ENCODE measurements at regions not wholly inside any gene's neighbourhood (a gene's known extent, or its start where the extent isn't known, plus 50 kb on each side); places are given as distances from the start of the nearest gene placed in this dataset.

- DNase-seq, result no peak
These were observed 392.8 kb upstream of the RORA start for GRCh38 chr15:61621865-61622264.

DNA sequence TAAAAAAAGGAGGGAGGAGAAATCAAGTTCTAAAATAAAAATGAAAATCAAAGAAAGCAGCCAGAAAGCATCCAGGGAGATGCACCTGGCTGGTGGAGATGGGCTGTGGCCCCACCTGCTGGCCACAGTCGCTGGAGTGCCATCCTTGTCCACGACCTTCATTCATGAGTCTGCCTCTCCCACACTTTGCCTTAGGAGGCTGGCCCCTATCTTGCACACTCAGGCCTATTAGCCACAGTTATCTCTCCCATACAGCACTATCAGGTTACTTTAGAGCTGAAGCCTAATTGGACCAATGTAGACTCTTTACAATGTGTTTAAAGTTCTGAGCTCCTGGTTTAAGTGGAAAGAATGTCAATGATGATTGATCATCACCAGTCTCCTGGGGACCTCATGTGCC is 392.0 kb upstream of the RORA start:
- peak in 1 of 2 experiments; percentile 46 for DNase-seq

DNA sequence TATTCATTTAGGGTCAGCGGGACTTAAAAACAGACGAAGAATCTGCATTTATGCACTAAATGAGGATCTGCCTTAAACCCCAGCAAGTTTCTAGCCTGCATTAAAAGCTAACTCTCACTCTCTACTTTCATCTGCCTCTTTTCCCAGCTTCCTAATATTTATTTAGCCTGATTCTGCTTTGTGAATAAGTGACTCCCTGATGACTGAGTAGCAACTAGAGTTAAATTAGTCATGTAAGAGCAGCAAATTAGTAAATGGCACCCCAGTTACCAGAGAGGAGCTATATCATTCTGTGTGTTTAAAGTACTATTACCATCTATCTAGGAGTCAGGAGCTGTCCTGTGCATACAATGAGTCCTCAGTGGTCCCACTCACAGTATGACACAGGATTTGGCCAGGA is 391.0 kb upstream of the RORA start:
- no peak for DNase-seq

DNA sequence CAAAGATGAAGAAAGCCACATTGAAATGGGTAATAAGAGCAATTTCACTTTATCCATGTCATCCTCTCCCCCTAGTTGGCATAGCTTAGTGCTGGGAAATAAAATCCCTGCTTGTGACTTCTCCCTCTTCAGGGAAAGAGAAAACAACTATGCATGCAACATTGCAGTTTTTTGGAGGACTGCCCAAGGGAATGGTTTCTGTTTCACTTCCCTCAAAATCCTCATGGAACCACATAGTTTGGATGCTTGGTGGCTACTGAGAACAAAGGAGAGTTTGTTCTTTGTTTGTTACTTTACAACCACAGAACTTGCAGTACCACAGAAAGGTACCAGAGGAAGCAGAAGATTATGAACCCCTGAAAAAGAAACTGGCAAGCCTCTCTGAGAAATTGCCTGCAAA is 384.6 kb upstream of the RORA start:
- no peak for DNase-seq

- no peak for DNase-seq
These were observed 384.0 kb upstream of the RORA start for GRCh38 chr15:61613138-61613537.

- DNase-seq, result no peak
These were observed 383.0 kb upstream of the RORA start for GRCh38 chr15:61612111-61612510.

- no peak for DNase-seq
These were observed 376.2 kb upstream of the RORA start for GRCh38 chr15:61605343-61605742.

DNA sequence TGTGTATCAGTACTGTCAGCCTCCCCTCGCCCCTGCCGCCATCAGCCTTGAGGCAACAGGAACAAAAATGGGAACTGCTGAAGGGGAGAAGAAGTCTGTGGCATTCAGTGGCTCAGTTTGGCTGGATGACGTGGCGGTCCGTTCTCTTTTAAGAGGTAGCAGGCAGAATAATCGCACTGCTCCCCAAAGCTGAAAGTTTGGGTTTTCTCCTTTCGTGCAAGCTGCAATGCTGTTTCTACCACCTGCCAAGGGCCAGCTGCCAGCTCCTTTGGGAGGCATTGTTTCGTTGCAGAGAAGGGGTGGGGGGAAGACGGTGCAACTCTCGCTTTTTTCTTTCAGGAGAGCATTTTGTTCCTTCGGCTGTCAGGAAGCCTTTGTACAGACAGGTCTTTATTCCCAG is 369.6 kb upstream of the RORA start:
- no peak for DNase-seq

DNA sequence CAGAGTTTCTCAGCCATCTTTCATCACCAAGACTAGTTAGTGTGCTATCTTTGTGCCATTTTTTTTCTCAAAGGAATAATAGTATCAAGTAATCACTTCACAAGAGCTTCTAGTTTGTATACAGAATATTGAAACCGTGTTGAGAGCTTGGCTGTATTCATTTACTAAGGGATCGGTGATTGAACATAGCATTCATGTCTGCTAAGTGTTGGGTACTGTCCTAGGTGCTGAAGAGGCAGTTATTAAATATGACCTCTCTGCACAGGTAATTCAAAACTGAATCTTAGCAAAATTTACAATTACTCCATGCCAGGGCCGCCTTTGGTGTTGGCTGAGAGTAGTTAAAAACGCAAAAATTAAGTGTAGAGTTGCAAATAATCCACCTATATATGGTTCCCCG is 355.3 kb upstream of the RORA start:
- no peak for DNase-seq

DNA sequence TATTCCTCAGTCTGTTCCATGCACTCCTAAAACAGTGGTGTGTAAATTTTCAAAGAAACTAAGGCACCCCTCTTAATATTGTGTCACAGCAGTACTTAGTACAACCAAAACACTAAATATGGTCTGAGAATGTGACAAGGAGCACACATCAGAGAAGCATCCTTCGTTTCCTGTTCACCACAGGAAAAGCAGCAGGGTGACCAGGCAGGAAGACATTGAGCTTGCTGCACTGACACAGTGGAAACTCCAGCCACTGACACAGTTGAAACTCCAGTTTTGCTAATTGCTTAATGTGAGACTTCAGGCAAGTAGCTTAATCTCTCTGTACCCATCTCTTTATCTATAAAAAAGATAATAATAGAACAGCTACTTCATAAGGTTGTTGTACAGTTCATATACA is 353.0 kb upstream of the RORA start:
- DNase-seq, result no peak

DNA sequence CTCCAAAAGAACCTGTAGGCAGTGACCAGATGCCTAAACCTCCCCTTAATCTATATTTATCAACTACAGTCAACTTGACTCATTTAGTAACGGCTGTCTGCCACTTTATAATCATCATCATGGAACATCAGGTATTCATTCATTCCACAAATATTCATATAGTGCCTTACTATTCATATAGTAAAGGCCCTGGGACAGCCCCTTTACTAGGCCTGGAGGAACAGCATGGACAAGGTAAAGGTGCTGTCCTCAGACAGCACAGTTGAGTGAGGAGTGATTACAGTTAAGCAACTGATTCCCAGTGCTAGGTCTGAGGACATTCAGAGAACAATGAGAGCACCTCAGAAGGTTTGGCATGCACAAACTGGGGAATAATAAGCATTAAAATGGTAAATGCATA is 346.5 kb upstream of the RORA start:
- no peak for DNase-seq

DNA sequence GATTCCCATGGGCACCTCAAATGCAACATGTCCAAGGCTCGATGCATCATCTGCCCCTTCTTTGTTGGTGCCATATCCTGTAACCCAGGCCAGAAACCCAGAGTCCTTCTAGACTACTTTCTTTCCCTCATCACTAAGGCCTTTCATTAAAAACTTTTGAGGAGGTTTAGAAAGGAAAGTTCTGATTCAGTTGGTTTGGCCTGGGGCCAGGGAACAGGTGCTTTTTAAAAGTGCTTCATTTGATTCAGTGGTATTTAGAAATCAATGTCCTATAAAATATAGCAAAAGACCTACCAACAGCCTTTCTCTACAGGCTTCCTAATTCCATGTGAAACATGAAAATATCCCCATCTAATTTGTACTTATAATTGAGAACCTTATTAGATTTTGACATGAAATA is 341.9 kb upstream of the RORA start:
- no peak for DNase-seq

DNA sequence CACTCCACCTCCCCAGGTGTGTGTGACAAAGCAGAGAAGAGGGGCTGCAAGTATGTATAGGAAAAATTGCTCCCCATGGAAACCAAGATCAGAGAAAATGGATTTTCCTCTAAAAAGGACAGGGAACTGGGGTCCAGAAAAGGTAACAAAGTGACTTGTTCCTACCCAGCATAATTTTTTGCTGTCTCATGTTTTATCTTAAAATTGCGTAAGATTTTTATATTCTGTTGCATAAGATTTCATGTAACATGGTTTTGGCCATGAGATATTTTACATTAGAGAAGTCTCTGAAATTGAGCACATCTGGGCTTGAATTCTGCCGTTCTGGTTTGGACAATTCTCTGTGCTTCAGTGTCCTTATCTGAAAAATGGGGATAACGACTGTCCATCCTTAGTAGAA is 335.7 kb upstream of the RORA start:
- DNase-seq, result no peak

- DNase-seq, result no peak
These were observed 329.4 kb upstream of the RORA start for GRCh38 chr15:61558172-61559136.

DNA sequence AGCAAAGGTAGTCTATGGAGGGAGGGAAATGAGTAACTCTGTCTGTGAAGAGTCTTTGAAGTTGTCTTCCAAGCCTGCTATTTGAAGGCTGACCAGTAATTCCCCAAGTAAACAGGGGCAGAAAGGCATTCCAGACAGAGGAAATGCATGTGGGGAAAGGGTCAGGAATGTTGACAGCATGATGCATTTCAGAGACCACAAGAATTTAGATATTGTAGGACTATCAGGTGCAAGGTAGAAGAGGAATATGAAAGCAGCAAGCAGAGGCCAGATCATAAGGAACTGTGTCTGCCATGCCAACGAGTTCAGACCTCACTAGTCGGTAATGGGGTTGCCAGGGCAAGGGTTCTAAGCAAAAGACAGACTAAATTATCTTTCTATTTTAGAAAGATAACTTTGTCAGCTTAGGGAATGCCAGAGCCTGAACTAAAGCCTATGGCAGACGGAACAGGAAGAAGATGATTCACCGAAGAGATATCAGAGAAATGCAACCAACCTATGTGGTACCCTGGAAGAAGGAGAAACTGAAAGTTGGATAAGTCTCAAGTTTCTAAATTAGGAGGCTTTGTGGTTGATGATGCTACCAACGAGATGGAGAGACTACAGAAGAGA is 327.0 kb upstream of the RORA start:
- DNase-seq, result peak; percentile 80 to 97

DNA sequence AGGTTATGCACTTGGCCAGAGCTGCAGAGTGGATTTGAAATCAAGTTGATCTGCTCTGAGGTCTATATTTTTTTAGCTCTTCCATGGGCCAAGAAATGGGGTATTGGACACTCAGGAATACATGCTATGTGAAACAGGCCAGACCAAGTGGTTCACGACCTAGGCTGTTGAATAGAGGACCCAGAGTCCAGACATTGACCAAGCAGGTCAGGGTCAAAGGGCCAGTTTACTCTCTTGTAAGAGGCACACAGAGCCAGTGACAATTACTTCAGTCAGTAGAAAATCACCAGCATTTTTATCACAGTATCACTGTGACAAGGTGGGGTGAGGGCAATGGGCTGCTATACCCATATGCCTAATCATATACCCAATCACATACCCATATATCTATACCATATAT is 320.6 kb upstream of the RORA start:
- DNase-seq, result no peak

DNA sequence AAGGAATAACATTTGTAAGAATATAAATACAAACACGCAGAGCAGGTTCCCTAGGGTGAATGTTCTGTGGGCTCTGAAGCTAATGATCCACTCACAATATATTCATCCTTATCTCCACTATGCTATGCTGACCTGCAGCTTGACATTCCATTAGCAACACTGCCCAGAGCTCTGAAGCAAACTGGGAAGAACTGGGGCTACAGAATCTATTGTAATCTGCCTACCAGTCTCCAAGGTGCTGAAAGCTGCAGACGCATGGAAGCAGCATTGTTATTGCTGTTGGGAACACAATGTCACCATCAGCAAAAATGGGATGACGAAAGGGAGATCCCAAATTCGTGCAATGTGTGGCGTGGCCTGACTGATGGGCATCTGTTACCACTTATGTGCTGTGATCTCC is 316.7 kb upstream of the RORA start:
- no peak for DNase-seq

DNA sequence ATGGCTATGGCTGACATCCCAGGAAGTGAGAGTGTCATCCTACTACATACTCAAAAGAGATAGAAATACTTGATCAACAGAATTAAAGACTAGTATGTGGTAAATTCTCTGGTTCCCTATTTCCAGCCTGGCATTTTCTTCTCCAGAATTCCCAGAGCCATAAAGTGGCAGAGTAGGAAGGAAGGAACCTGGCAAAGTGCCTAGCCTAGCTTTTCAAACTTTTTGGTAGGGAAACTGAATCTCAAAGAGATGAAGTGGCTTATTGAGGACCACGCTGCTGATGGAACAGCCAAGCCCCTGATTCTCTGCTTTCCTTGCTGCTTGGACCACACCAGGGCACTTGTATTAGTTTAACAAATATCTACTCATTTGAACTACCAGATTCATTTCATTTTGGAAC is 312.4 kb upstream of the RORA start:
- no peak for DNase-seq

DNA sequence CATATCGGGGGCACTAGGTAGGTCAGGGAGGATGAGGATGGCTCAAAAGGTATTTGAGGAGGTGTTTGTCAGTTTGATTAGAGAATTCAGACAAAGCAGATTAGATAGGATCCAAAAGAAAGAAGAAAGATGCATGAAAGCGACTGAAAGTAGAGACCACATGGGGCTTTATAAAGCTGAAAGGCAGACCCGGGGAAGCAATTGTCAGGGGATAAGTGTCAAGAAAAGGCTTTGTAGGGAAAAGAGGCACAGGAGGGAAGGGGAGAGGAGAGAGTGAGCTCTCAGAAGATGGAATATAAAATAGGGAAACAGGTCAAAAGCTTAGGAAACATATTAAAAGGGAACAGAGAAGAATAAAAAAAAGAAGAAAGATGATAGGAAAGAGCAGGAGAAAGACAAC is 308.2 kb upstream of the RORA start:
- DNase-seq, result no peak

DNA sequence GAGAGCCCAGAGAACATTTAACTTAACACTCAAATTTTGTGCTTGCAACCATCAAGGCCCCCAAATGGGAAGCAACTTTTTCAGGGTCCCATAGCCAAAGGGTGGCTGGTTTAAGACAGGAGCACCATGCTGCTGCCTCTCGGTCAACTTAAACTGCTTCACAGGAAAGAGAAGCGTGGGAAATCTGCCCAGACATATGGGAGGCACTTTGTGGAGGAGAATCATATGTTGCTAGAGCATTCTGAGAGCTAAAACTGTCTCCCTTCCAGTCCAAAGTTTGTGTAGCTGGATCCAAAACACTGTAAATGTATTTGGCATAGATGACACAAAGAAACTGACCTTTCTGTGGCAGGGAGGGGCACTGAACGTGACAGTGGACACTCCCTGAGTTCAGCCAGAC is 305.9 kb upstream of the RORA start:
- no peak for DNase-seq

DNA sequence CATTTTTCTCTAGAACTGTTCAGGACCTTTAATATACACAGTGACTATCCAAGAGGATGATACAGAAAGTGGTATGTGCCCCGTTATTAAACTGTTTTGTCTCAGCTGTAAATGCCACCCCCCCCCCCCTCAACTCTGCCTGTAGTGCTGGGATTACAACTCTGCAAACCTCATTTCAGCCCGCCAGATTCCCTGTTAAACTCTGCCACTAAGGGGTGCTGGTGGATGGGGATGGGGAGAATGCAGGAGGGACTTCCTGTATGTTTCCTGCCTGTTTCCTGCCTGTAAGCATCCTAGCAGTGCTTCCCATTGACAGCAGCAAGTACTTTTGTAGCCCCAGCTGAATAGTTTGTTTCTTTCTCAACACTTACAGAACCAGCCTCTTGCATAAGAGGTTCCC is 301.7 kb upstream of the RORA start:
- peak in 1 of 2 experiments; percentile 20 for DNase-seq

GRCh38 chr15:61528581-61528910 is 299.4 kb upstream of the RORA start:
- no peak for DNase-seq

GRCh38 chr15:61527836-61528580 is 298.9 kb upstream of the RORA start:
- DNase-seq, result no peak

DNA sequence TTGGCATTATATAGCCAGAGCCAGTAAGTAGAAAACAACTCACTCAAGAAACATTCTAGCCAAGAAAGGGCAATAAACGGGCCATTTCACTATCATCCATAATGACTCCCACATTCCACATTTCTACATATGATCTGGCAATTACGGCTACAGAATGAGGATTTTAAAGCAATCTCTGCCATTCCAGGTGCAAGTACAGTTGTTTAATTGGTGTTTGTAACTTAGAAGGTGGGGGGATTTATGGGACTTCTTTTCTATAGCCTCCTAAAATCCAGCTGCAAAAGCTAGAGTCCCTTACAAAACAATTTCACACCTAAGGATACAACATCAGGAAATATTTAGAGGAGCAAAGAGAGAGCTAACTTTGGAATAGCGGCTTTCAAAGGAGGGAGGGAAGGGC is 295.4 kb upstream of the RORA start:
- no peak for DNase-seq
